Keratinocyte (primary cell): ENCODE measurements at regions not wholly inside any gene's neighbourhood (a gene's known extent, or its start where the extent isn't known, plus 50 kb on each side); places are given as distances from the start of the nearest gene placed in this dataset.

ENCODE experiments used
- DNase-seq: peaks from one replicate; pipeline ENCODE4 v3.0.0-alpha.2; 2011; ENCODE audit warnings: low read depth, missing footprints, low spot score
- FAIRE-seq: peaks from 2 replicates; lab custom pipeline; 2011; peaks lifted over from hg19 to GRCh38; lab: Jason Lieb, UNC
- H2AFZ ChIP-seq: 2 replicates; pipeline ENCODE4 v1.6.0; 2012; ENCODE audit warnings: low read length, control low read depth, inconsistent platforms; ENCODE audit not compliant: control insufficient read depth
- H3K27ac ChIP-seq: 2 replicates; pipeline ENCODE4 v1.5.1; 2011; ENCODE audit warnings: low read length; ENCODE audit not compliant: control insufficient read depth, insufficient read depth
- H3K27me3 ChIP-seq: 3 replicates; pipeline ENCODE4 v1.6.0; 2011; ENCODE audit warnings: low read length; ENCODE audit not compliant: control insufficient read depth, insufficient read depth; ENCODE audit errors: extremely low read depth
- H3K36me3 ChIP-seq, 2 experiments: 2 replicates in 1 of 2; 3 replicates in 1 of 2; pipeline ENCODE4 v1.5.1; 2011; ENCODE audit warnings: low read length in 2 of 2, mild to moderate bottlenecking in 1 of 2; ENCODE audit not compliant: control insufficient read depth in 2 of 2, insufficient read depth in 2 of 2; ENCODE audit errors: extremely low read depth in 1 of 2
- H3K4me1 ChIP-seq: 3 replicates; pipeline ENCODE4 v1.5.1; 2011; ENCODE audit warnings: low read length; ENCODE audit not compliant: control insufficient read depth, insufficient read depth; ENCODE audit errors: extremely low read depth
- H3K4me2 ChIP-seq: 3 replicates; pipeline ENCODE4 v1.6.0; 2011; ENCODE audit warnings: low read depth, low read length; ENCODE audit not compliant: control insufficient read depth, insufficient read depth; ENCODE audit errors: extremely low read depth
- H3K4me3 ChIP-seq, 3 experiments: fragments of 200-600 bp in 1 of 3; sonication (generic) in 1 of 3; 2 replicates in 2 of 3; 3 replicates in 1 of 3; pipeline ENCODE4 v1.5.1; 2011 to 2016; ENCODE audit warnings: low read length in 3 of 3, mild to moderate bottlenecking in 3 of 3, control low read depth in 2 of 3, inconsistent platforms in 1 of 3, low read depth in 1 of 3, mixed read lengths in 1 of 3, mixed run types in 1 of 3, moderate library complexity in 1 of 3; ENCODE audit not compliant: control insufficient read depth in 2 of 3, insufficient read depth in 2 of 3; ENCODE audit errors: extremely low read depth in 1 of 3
- H3K79me2 ChIP-seq: 2 replicates; pipeline ENCODE4 v1.6.0; 2012; ENCODE audit warnings: low read length; ENCODE audit not compliant: control insufficient read depth, insufficient read depth
- H3K9ac ChIP-seq: 3 replicates; pipeline ENCODE4 v1.6.0; 2011; ENCODE audit warnings: low read length; ENCODE audit not compliant: control insufficient read depth, insufficient read depth; ENCODE audit errors: extremely low read depth
- H3K9me1 ChIP-seq: 3 replicates; pipeline ENCODE4 v1.6.0; 2011; ENCODE audit warnings: low read length; ENCODE audit not compliant: control insufficient read depth, insufficient read depth; ENCODE audit errors: extremely low read depth
- H3K9me3 ChIP-seq: 2 replicates; pipeline ENCODE4 v1.5.1; 2012; ENCODE audit warnings: low read depth, low read length; ENCODE audit not compliant: control insufficient read depth
- H4K20me1 ChIP-seq: 3 replicates; pipeline ENCODE4 v1.6.0; 2011; ENCODE audit warnings: low read length; ENCODE audit not compliant: control insufficient read depth, insufficient read depth; ENCODE audit errors: extremely low read depth
- EZH2 ChIP-seq: IDR thresholded peaks from one replicate; pipeline ENCODE4 v1.6.1; 2012; ENCODE audit warnings: inconsistent platforms, mild to moderate bottlenecking, low read length, moderate library complexity
- dilution Hi-C: fragments of 300-500 bp; cut with MboI; formaldehyde crosslinking; loops from one replicate; pipeline ENCODE4 v1.7.0; 2020; ENCODE audit warnings: low sequenced_read_pairs; ENCODE audit not compliant: extremely low pct_ligation_motif_present
- TF ChIP-seq, protein P1 (sequence below), 3 experiments: IDR thresholded peaks in 1 of 3; conservative IDR thresholded peaks in 1 of 3; optimal IDR thresholded peaks in 1 of 3; 2 replicates in 2 of 3; 3 replicates in 1 of 3; pipeline versions ENCODE3 to v1.5.1; 2011; ENCODE audit warnings: low read length in 3 of 3, mild to moderate bottlenecking in 3 of 3, moderate library complexity in 2 of 3, control low read depth in 1 of 3, inconsistent platforms in 1 of 3; ENCODE audit not compliant: insufficient read depth in 2 of 3; ENCODE audit errors: extremely low read depth in 1 of 3

DNA sequence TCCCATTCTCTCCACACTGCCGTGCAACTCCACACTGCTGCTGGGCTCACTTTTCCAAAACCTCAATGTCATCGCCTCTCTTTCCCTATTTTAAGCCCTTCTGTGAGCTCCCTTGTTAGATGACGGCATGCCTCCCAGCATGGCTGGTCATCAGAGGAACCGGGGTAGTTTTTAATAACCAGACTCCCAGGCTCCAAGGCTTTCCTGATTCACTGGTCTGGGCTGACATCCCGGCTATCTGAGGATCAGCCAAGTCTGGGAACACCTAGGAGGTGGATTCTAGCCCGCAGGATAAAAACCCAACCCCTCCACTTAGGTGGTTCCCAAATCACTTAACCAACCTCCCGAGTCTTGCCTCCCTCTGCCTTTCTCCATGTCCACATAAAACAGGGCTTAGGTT is 295.4 kb upstream of the FZD8 start:
- no peak overlapping the region for H3K9ac ChIP-seq
- H3K36me3 ChIP-seq, result no peaks in the 10 kb centered on the region
- no peak for TF ChIP-seq EZH2
- TF ChIP-seq, protein P1, sequence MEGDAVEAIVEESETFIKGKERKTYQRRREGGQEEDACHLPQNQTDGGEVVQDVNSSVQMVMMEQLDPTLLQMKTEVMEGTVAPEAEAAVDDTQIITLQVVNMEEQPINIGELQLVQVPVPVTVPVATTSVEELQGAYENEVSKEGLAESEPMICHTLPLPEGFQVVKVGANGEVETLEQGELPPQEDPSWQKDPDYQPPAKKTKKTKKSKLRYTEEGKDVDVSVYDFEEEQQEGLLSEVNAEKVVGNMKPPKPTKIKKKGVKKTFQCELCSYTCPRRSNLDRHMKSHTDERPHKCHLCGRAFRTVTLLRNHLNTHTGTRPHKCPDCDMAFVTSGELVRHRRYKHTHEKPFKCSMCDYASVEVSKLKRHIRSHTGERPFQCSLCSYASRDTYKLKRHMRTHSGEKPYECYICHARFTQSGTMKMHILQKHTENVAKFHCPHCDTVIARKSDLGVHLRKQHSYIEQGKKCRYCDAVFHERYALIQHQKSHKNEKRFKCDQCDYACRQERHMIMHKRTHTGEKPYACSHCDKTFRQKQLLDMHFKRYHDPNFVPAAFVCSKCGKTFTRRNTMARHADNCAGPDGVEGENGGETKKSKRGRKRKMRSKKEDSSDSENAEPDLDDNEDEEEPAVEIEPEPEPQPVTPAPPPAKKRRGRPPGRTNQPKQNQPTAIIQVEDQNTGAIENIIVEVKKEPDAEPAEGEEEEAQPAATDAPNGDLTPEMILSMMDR (optimal IDR thresholded peaks at IDR 0.05 in 1 of 3, IDR thresholded peaks at IDR 0.05 in 1 of 3, conservative IDR thresholded peaks at IDR 0.05 in 1 of 3; ENCODE audit: extremely low read depth in 1 of 3, insufficient read depth in 2 of 3, low read length in 3 of 3), result no peak
- H4K20me1 ChIP-seq, result no peaks in the 10 kb centered on the region
- no peaks in the 10 kb centered on the region for H3K27me3 ChIP-seq
- H3K9me1 ChIP-seq, result no peaks in the 10 kb centered on the region
- H3K9me3 ChIP-seq, result no peaks in the 10 kb centered on the region
- DNase-seq (no peak), FAIRE-seq (no peak)
- H3K27ac ChIP-seq, result no peak overlapping the region
- no peak overlapping the region for H3K4me3 ChIP-seq
- no peak overlapping the region for H2AFZ ChIP-seq
- H3K79me2 ChIP-seq, result no peaks in the 10 kb centered on the region
- no peak overlapping the region for H3K4me2 ChIP-seq
- H3K4me1 ChIP-seq, result no peaks in the 10 kb centered on the region
- dilution Hi-C loops, result no loop called here

DNA sequence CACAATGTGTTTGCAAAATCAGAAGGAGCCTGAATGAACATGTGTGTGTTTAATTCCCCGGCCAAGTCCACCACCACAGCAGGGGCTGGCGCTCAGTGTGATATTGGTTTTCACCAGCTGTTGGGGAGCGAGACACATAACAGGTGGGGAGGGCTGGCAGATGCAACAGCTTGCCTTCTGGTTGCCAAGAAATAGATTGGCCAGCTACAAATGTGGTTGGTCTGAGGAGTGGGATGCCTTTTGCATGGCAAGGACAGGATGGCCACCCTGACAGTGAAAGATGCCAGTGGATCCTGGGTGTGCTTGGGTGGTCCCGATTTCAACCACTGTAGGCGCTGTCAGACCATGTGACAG is 292.5 kb upstream of the FZD8 start:
- Histone ChIP-seq H3K9me3 (no peaks in the 10 kb centered on the region), H3K4me3 (no peak overlapping the region), H4K20me1 (no peaks in the 10 kb centered on the region), H3K4me1 (no peaks in the 10 kb centered on the region), H3K9ac (no peak overlapping the region), H3K36me3 (no peaks in the 10 kb centered on the region), H2AFZ (no peak overlapping the region), H3K79me2 (no peaks in the 10 kb centered on the region), H3K4me2 (no peak overlapping the region), H3K27ac (no peak overlapping the region), H3K27me3 (no peaks in the 10 kb centered on the region), H3K9me1 (no peaks in the 10 kb centered on the region)
- dilution Hi-C loops, result no loop called here
- no peak for TF ChIP-seq EZH2
- TF ChIP-seq, protein P1 (optimal IDR thresholded peaks at IDR 0.05 in 1 of 3, IDR thresholded peaks at IDR 0.05 in 1 of 3, conservative IDR thresholded peaks at IDR 0.05 in 1 of 3; ENCODE audit: extremely low read depth in 1 of 3, insufficient read depth in 2 of 3, low read length in 3 of 3), result no peak
- FAIRE-seq, result no peak
- DNase-seq, result no peak
